SK-N-SH treated with all-trans-retinoic acid at 6 μM for 48 hours (cell line): ENCODE measurements at regions not wholly inside any gene's neighbourhood (a gene's known extent, or its start where the extent isn't known, plus 50 kb on each side); places are given as distances from the start of the nearest gene placed in this dataset.

Experiments
- ATAC-seq: fragments of 200-7000 bp; cut with Tn5 transposase; 3 replicates; pipeline ENCODE4 v1.9.1; 2020; ENCODE audit warnings: mild to moderate bottlenecking, moderate library complexity
- ARNTL ChIP-seq: fragments of 450-650 bp; formaldehyde crosslinking; IDR thresholded peaks from 2 replicates; pipeline ENCODE4 v1.5.0; 2020; ENCODE audit warnings: low read depth, mild to moderate bottlenecking, moderate library complexity, borderline replicate concordance
- BACH2 ChIP-seq: fragments of 250-450 bp; sonication (Bioruptor Pico); IDR thresholded peaks from 2 replicates; pipeline ENCODE4 v1.9.0; 2021; ENCODE audit warnings: mild to moderate bottlenecking, borderline replicate concordance
- CSDC2 ChIP-seq: fragments of 250-450 bp; sonication (Bioruptor Pico); IDR thresholded peaks from 2 replicates; pipeline ENCODE4 v1.5.0; 2020; ENCODE audit warnings: mild to moderate bottlenecking, moderate library complexity
- CSRNP3 ChIP-seq: fragments of 250-450 bp; sonication (Bioruptor Pico); IDR thresholded peaks from 2 replicates; pipeline ENCODE4 v1.5.1; 2021; ENCODE audit warnings: mild to moderate bottlenecking, moderate library complexity
- ESRRG ChIP-seq: fragments of 250-450 bp; sonication (Bioruptor Pico); IDR thresholded peaks from 2 replicates; pipeline ENCODE4 v1.6.1; 2021; ENCODE audit warnings: mild to moderate bottlenecking
- ISL1 ChIP-seq: fragments of 250-450 bp; sonication (Bioruptor Pico); IDR thresholded peaks from 2 replicates; pipeline ENCODE4 v2.1.2; 2022; ENCODE audit warnings: mild to moderate bottlenecking, moderate library complexity
- OSR1 ChIP-seq: fragments of 250-450 bp; sonication (Bioruptor Pico); IDR thresholded peaks from 2 replicates; pipeline ENCODE4 v1.8.0; 2022; ENCODE audit warnings: moderate library complexity, mild to moderate bottlenecking, inconsistent platforms
- PATZ1 ChIP-seq: fragments of 250-450 bp; sonication (Bioruptor Pico); IDR thresholded peaks from 2 replicates; pipeline ENCODE4 v1.8.0; 2020; ENCODE audit warnings: mild to moderate bottlenecking, moderate library complexity, borderline replicate concordance
- POU6F1 ChIP-seq: fragments of 250-450 bp; sonication (Bioruptor Pico); IDR thresholded peaks from 2 replicates; pipeline ENCODE4 v1.8.0; 2021; ENCODE audit warnings: low read depth, mild to moderate bottlenecking, moderate library complexity, borderline replicate concordance
- RARB ChIP-seq: fragments of 250-450 bp; sonication (Bioruptor Pico); IDR thresholded peaks from 2 replicates; pipeline ENCODE4 v1.8.0; 2021; ENCODE audit warnings: mild to moderate bottlenecking, moderate library complexity
- SNAI2 ChIP-seq: fragments of 250-450 bp; sonication (Bioruptor Pico); IDR thresholded peaks from 2 replicates; pipeline ENCODE4 v1.5.0; 2020; ENCODE audit warnings: mild to moderate bottlenecking, moderate library complexity
- TCF4 ChIP-seq: fragments of 250-450 bp; sonication (Bioruptor Pico); IDR thresholded peaks from 2 replicates; pipeline ENCODE4 v1.8.0; 2021; ENCODE audit warnings: mild to moderate bottlenecking, moderate library complexity, borderline replicate concordance
- TOX ChIP-seq: fragments of 250-450 bp; sonication (Bioruptor Pico); IDR thresholded peaks from 2 replicates; pipeline ENCODE4 v1.8.0; 2021; ENCODE audit warnings: mild to moderate bottlenecking, moderate library complexity, borderline replicate concordance
- TSHZ2 ChIP-seq: fragments of 250-450 bp; sonication (Bioruptor Pico); IDR thresholded peaks from 2 replicates; pipeline ENCODE4 v1.5.0; 2020; ENCODE audit warnings: mild to moderate bottlenecking, moderate library complexity
- ZC3H10 ChIP-seq: fragments of 250-450 bp; sonication (Bioruptor Pico); IDR thresholded peaks from 2 replicates; pipeline ENCODE4 v1.5.1; 2021; ENCODE audit warnings: mild to moderate bottlenecking, moderate library complexity
- ZFP3 ChIP-seq: fragments of 250-450 bp; sonication (Bioruptor Pico); IDR thresholded peaks from 2 replicates; pipeline ENCODE4 v1.5.0; 2020; ENCODE audit warnings: mild to moderate bottlenecking, moderate library complexity
- ZFP30 ChIP-seq: fragments of 450-650 bp; formaldehyde crosslinking; IDR thresholded peaks from 2 replicates; pipeline ENCODE4 v1.5.0; 2022; ENCODE audit warnings: mild to moderate bottlenecking, moderate library complexity
- ZNF565 ChIP-seq: fragments of 450-650 bp; formaldehyde crosslinking; conservative IDR thresholded peaks from 2 replicates; pipeline ENCODE4 v1.5.0; 2020; ENCODE audit warnings: low read depth, mild to moderate bottlenecking, moderate library complexity
- ZNF70 ChIP-seq: fragments of 450-650 bp; formaldehyde crosslinking; IDR thresholded peaks from 2 replicates; pipeline ENCODE4 v1.5.0; 2020; ENCODE audit warnings: mild to moderate bottlenecking, moderate library complexity
- ZNF8 ChIP-seq: fragments of 450-650 bp; formaldehyde crosslinking; IDR thresholded peaks from 2 replicates; pipeline ENCODE4 v1.5.0; 2020; ENCODE audit warnings: mild to moderate bottlenecking, moderate library complexity

GRCh38 chr4:23481566-23481965, 408.3 kb downstream of the PPARGC1A start:
- no peak for ATAC-seq
- no peak for TF ChIP-seq ZFP30 (CRISPR knock-in tag)
- no peak for TF ChIP-seq TOX
- no peak for TF ChIP-seq ARNTL (CRISPR knock-in tag)
- no peak for TF ChIP-seq TSHZ2 (CRISPR knock-in tag)
- TF ChIP-seq CSDC2 (CRISPR knock-in tag) = no peak
- TF ChIP-seq CSRNP3 (CRISPR knock-in tag) = no peak
- no peak for TF ChIP-seq ISL1 (CRISPR knock-in tag)
- no peak for TF ChIP-seq ZNF8 (CRISPR knock-in tag)
- no peak for TF ChIP-seq ZNF70 (CRISPR knock-in tag)

GRCh38 chr4:23477905-23478304, 411.9 kb downstream of the PPARGC1A start:
- no peak for TF ChIP-seq ISL1 (CRISPR knock-in tag)
- TF ChIP-seq CSRNP3 (CRISPR knock-in tag) = no peak
- no peak for TF ChIP-seq SNAI2
- TF ChIP-seq POU6F1 (CRISPR knock-in tag) = no peak
- no peak for TF ChIP-seq ZC3H10 (CRISPR knock-in tag)
- no peak for TF ChIP-seq TCF4
- no peak for TF ChIP-seq BACH2 (CRISPR knock-in tag)
- no peak for TF ChIP-seq OSR1 (CRISPR knock-in tag)
- TF ChIP-seq ZNF70 (CRISPR knock-in tag) = no peak
- no peak for TF ChIP-seq ZNF565 (CRISPR knock-in tag)
- no peak for TF ChIP-seq PATZ1 (CRISPR knock-in tag)
- TF ChIP-seq RARB (CRISPR knock-in tag) = no peak
- no peak for TF ChIP-seq TOX
- ATAC-seq = no peak

GRCh38 chr4:23476515-23477090, 413.2 kb downstream of the PPARGC1A start:
- no peak for TF ChIP-seq PATZ1 (CRISPR knock-in tag)
- no peak for TF ChIP-seq ZFP3 (CRISPR knock-in tag)
- no peak for TF ChIP-seq TSHZ2 (CRISPR knock-in tag)
- TF ChIP-seq OSR1 (CRISPR knock-in tag) = no peak
- TF ChIP-seq TOX = no peak
- TF ChIP-seq SNAI2 = no peak
- TF ChIP-seq ZFP30 (CRISPR knock-in tag) = no peak
- no peak for TF ChIP-seq ISL1 (CRISPR knock-in tag)
- no peak for TF ChIP-seq CSRNP3 (CRISPR knock-in tag)
- TF ChIP-seq ESRRG (CRISPR knock-in tag) = no peak
- no peak for ATAC-seq
